ENCODE measurements at regions not wholly inside any gene's neighbourhood (a gene's known extent, or its start where the extent isn't known, plus 50 kb on each side); places are given as distances from the start of the nearest gene placed in this dataset.

DNA sequence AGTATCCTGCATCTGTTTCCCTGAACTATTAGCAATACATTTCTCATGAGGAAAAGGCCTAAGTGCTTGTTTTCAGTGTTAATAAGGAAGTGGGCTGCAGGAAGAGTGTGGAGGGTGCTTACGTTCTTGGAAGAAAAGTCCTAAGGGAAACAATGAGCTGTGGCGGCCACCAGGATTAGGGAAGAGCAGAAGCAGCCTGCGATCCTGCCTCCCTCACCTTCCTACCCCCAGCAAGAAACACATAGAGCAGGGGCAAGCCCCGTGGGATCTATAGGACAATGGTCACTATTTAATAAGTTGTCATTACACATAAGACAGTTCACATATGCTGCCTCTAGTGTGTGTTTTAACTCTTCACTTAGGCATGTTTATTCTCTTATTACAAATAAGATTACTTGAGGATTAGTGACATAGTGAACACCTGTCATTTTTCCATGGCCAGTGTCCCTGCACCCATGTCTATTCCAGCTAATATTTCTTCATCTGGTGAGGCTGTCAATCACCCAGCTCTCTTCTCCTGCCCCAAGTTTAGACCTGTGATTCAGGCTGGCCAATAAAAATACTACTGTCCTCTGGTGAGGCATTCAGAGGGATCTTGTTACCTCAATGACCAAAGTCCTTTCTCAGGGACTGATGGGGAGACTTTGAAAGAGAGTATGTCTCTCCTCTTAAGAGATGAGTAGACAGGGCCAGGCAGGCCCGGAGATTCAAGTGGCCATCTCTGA, 510.9 kb upstream of the CELF4 start:
- DNase-seq (ENCODE audit: low read depth in 6 of 9, low spot score in 9 of 9) = no peak
- no peak overlapping the region for H3K4me3 ChIP-seq (ENCODE audit: low read length in 2 of 2)
- no peaks in the 10 kb centered on the region for H3K9me3 ChIP-seq (ENCODE audit: control insufficient read depth in 2 of 2, insufficient read depth in 1 of 2, low read length in 1 of 2)
- H3K4me1 ChIP-seq (ENCODE audit: control insufficient read depth in 2 of 2, insufficient read depth in 2 of 2, low read length in 2 of 2) = no peaks in the 10 kb centered on the region
- WGBS = 90% methylated on average over 5 of the region's 5 CpGs
- H3K27ac ChIP-seq (ENCODE audit: low read depth in 1 of 2, low read length in 1 of 2) = no peak overlapping the region
- H3K27me3 ChIP-seq (ENCODE audit: control insufficient read depth in 2 of 2, insufficient read depth in 1 of 2, low read length in 1 of 2) = no peaks in the 10 kb centered on the region
- H3K36me3 ChIP-seq (ENCODE audit: control insufficient read depth in 2 of 2, insufficient read depth in 2 of 2, low read length in 1 of 2) = no peaks in the 10 kb centered on the region

DNA sequence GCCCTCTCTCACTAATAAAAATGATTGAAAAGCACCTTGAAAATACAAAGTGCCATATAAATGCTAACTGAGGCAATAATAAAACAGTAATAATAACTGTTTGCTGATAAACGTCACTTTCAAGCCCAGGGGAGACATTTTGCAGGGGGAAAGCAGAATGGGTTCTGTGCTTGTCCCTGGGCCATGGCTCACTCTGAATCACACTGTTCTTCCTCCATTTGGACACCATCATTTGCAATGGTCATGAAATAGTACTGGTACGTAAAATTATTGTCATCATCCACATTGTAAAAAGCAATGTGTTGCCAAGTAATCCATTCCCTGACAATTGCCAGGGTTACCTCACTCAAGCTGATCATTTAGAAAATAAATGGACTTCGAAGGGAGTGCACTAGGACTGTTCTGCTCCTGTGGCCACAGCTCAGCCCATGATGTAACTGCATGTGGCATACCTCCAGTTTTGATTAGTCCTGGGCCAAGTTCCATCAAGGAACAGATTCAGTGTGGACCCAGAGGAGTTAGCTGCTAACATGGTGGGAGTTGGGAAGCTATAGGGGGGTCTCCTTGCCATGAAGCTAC, 508.8 kb upstream of the CELF4 start:
- no peak overlapping the region for H3K4me3 ChIP-seq (ENCODE audit: low read length in 2 of 2)
- no peaks in the 10 kb centered on the region for H3K4me1 ChIP-seq (ENCODE audit: control insufficient read depth in 2 of 2, insufficient read depth in 2 of 2, low read length in 2 of 2)
- 85% methylated on average over 3 of the region's 3 CpGs for WGBS
- DNase-seq (ENCODE audit: low read depth in 6 of 9, low spot score in 9 of 9) = no peak
- H3K9me3 ChIP-seq (ENCODE audit: control insufficient read depth in 2 of 2, insufficient read depth in 1 of 2, low read length in 1 of 2) = no peaks in the 10 kb centered on the region
- H3K27me3 ChIP-seq (ENCODE audit: control insufficient read depth in 2 of 2, insufficient read depth in 1 of 2, low read length in 1 of 2) = no peaks in the 10 kb centered on the region
- no peak overlapping the region for H3K27ac ChIP-seq (ENCODE audit: low read depth in 1 of 2, low read length in 1 of 2)
- H3K36me3 ChIP-seq (ENCODE audit: control insufficient read depth in 2 of 2, insufficient read depth in 2 of 2, low read length in 1 of 2) = no peaks in the 10 kb centered on the region

DNA sequence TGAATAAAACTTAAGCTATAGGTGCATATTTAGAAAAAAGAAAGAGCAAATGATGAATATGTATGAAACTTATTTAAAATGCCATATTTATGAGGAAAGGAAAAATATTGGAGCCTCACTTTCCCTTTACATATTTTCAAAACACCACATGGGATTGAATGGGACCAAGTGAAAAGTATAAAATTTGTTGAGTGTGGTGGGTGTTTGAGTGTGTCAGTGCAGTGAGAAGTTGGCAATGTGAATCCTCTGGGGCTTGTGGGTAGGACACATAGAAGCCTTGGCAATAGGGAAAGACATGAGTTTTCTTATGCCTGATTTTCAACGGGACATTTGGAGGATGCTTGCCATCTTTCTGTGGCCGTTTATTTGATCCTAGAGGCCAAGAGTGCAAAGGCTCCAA, 502.2 kb upstream of the CELF4 start:
- H3K9me3 ChIP-seq (ENCODE audit: control insufficient read depth in 2 of 2, insufficient read depth in 1 of 2, low read length in 1 of 2) = no peaks in the 10 kb centered on the region
- H3K27ac ChIP-seq (ENCODE audit: low read depth in 1 of 2, low read length in 1 of 2) = no peak overlapping the region
- no peak for DNase-seq (ENCODE audit: low read depth in 6 of 9, low spot score in 9 of 9)
- H3K27me3 ChIP-seq (ENCODE audit: control insufficient read depth in 2 of 2, insufficient read depth in 1 of 2, low read length in 1 of 2) = no peaks in the 10 kb centered on the region
- 92% methylated on average over 2 of the region's 2 CpGs for WGBS
- H3K4me1 ChIP-seq (ENCODE audit: control insufficient read depth in 2 of 2, insufficient read depth in 2 of 2, low read length in 2 of 2) = no peaks in the 10 kb centered on the region
- no peaks in the 10 kb centered on the region for H3K36me3 ChIP-seq (ENCODE audit: control insufficient read depth in 2 of 2, insufficient read depth in 2 of 2, low read length in 1 of 2)
- no peak overlapping the region for H3K4me3 ChIP-seq (ENCODE audit: low read length in 2 of 2)

DNA sequence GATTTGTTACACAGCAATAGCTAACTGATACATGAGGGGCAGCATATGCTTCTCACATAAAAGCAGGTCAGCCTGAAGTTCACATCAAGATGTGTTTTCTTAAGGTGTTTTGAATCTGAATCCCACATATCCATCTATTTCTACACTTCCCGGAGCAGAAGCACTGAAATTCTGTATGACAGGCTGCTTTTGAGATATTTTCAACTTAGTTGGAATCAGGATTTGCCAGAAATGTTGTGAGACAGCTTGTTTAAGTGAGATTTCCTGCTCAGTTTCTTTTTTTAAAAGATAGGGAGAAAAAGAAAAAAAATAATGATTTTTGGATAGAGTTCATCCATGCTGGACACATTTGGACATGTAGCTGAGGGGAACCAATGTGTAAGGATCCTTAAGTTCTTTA, 501.5 kb upstream of the CELF4 start:
- 87% methylated on average over 1 of the region's 1 CpG for WGBS
- no peaks in the 10 kb centered on the region for H3K27me3 ChIP-seq (ENCODE audit: control insufficient read depth in 2 of 2, insufficient read depth in 1 of 2, low read length in 1 of 2)
- no peak overlapping the region for H3K27ac ChIP-seq (ENCODE audit: low read depth in 1 of 2, low read length in 1 of 2)
- H3K4me1 ChIP-seq (ENCODE audit: control insufficient read depth in 2 of 2, insufficient read depth in 2 of 2, low read length in 2 of 2) = no peaks in the 10 kb centered on the region
- H3K9me3 ChIP-seq (ENCODE audit: control insufficient read depth in 2 of 2, insufficient read depth in 1 of 2, low read length in 1 of 2) = no peaks in the 10 kb centered on the region
- H3K4me3 ChIP-seq (ENCODE audit: low read length in 2 of 2) = no peak overlapping the region
- no peaks in the 10 kb centered on the region for H3K36me3 ChIP-seq (ENCODE audit: control insufficient read depth in 2 of 2, insufficient read depth in 2 of 2, low read length in 1 of 2)
- DNase-seq (ENCODE audit: low read depth in 6 of 9, low spot score in 9 of 9) = no peak

DNA sequence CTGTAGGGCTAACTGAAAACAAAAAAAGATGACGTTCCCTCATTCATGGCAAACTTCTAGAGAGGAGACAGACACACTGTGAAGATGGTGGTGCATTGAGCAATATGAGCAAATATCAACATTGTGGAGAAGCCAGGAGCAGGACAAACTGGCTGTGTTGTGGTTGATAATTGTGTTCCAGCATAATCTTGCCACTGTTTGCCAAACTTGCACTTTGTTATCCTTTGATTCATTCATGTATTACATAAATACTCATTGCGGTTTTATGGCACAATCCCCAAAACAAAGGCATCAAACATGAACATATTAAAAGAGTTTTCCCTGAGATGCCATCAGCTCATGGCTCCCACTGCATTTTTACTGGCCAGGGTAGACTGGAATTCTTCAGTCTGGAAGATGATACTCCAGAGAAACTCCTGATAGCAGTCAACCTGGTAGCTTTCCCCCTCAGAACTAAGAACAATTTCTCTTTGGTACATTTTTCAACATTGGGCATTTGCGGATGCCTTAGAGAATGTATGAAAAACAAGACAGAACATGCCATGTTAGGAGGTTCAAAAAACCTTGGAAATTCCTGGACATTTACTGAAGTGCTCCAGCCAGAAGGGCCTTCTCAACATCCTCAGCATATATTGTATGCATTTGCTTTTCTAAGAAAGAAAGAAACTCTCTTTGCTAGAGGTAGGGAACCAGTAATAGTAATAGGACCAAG, 487.4 kb upstream of the CELF4 start:
- Histone ChIP-seq H3K36me3 (ENCODE audit: control insufficient read depth in 2 of 2, insufficient read depth in 2 of 2, low read length in 1 of 2) (no peaks in the 10 kb centered on the region), H3K4me3 (ENCODE audit: low read length in 2 of 2) (no peak overlapping the region), H3K4me1 (ENCODE audit: control insufficient read depth in 2 of 2, insufficient read depth in 2 of 2, low read length in 2 of 2) (no peaks in the 10 kb centered on the region), H3K27me3 (ENCODE audit: control insufficient read depth in 2 of 2, insufficient read depth in 1 of 2, low read length in 1 of 2) (no peaks in the 10 kb centered on the region), H3K9me3 (ENCODE audit: control insufficient read depth in 2 of 2, insufficient read depth in 1 of 2, low read length in 1 of 2) (no peaks in the 10 kb centered on the region), H3K27ac (ENCODE audit: low read depth in 1 of 2, low read length in 1 of 2) (no peak overlapping the region)
- DNase-seq (ENCODE audit: low read depth in 6 of 9, low spot score in 9 of 9) = no peak
- 94% methylated on average over 3 of the region's 3 CpGs for WGBS

DNA sequence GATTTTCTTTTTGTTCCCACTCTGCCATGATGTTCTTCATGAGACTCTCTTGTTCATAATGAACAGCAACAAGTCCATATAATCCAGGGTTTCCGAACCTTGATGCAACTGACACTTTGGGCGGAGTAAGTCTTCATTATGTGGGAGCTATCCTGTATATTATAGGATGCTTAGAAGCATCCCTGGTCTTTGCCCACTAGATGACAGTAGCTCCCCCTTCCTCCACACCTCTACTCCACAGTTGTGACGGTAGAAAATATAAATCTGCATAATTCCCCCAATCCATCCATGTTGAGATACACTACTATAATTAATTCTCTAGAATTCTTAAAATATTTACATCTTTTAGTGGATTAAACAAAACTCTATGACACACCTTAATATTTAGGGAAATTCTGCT, 482.2 kb upstream of the CELF4 start:
- 87% methylated on average over 3 of the region's 3 CpGs for WGBS
- Histone ChIP-seq H3K27me3 (ENCODE audit: control insufficient read depth in 2 of 2, insufficient read depth in 1 of 2, low read length in 1 of 2) (no peaks in the 10 kb centered on the region), H3K36me3 (ENCODE audit: control insufficient read depth in 2 of 2, insufficient read depth in 2 of 2, low read length in 1 of 2) (no peaks in the 10 kb centered on the region), H3K4me3 (ENCODE audit: low read length in 2 of 2) (no peak overlapping the region), H3K27ac (ENCODE audit: low read depth in 1 of 2, low read length in 1 of 2) (no peak overlapping the region), H3K9me3 (ENCODE audit: control insufficient read depth in 2 of 2, insufficient read depth in 1 of 2, low read length in 1 of 2) (no peaks in the 10 kb centered on the region), H3K4me1 (ENCODE audit: control insufficient read depth in 2 of 2, insufficient read depth in 2 of 2, low read length in 2 of 2) (no peaks in the 10 kb centered on the region)
- no peak for DNase-seq (ENCODE audit: low read depth in 6 of 9, low spot score in 9 of 9)

DNA sequence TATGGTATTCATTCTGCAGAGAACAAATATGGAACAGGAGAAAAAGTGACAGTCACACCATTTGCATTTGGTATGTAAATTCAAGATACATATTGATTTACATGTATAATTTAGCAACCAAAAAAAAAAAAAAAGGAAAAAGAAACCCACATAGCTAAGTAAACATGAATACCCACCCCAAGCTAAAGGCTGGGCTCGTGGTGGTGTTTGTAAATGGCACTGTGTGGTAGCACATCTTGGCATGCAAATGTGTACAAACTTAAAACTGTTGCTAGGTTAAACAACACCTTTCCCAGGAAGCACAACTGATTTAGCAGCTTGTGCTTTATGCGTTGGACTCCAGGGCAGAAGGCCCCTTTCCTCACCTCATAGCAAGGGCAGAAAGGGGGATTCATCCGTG, 481.1 kb upstream of the CELF4 start:
- H3K36me3 ChIP-seq (ENCODE audit: control insufficient read depth in 2 of 2, insufficient read depth in 2 of 2, low read length in 1 of 2) = no peaks in the 10 kb centered on the region
- 89% methylated on average over 3 of the region's 3 CpGs for WGBS
- no peak overlapping the region for H3K4me3 ChIP-seq (ENCODE audit: low read length in 2 of 2)
- H3K27me3 ChIP-seq (ENCODE audit: control insufficient read depth in 2 of 2, insufficient read depth in 1 of 2, low read length in 1 of 2) = no peaks in the 10 kb centered on the region
- no peak overlapping the region for H3K27ac ChIP-seq (ENCODE audit: low read depth in 1 of 2, low read length in 1 of 2)
- no peak for DNase-seq (ENCODE audit: low read depth in 6 of 9, low spot score in 9 of 9)
- no peaks in the 10 kb centered on the region for H3K9me3 ChIP-seq (ENCODE audit: control insufficient read depth in 2 of 2, insufficient read depth in 1 of 2, low read length in 1 of 2)
- H3K4me1 ChIP-seq (ENCODE audit: control insufficient read depth in 2 of 2, insufficient read depth in 2 of 2, low read length in 2 of 2) = no peaks in the 10 kb centered on the region

DNA sequence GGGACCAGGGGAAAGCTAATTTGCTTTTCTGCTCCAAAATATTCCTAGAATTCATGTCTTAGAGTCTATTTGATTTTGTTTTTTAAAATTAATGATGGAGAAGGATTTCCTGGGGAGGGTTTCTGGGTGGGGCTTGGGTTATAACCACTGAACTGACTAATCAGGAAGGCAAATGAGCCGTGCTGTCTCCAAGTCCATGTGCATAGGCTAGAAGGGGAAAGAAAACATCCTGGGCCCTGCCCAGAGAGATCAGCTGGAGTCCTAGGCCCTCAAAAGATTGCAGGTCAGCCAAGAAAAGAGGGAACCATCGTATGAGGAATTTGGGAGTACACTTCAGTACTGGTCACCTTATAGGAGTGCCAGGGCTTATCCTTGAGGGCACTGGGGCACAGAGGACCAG, 480.2 kb upstream of the CELF4 start:
- no peaks in the 10 kb centered on the region for H3K9me3 ChIP-seq (ENCODE audit: control insufficient read depth in 2 of 2, insufficient read depth in 1 of 2, low read length in 1 of 2)
- 85% methylated on average over 2 of the region's 2 CpGs for WGBS
- H3K4me3 ChIP-seq (ENCODE audit: low read length in 2 of 2) = no peak overlapping the region
- H3K27me3 ChIP-seq (ENCODE audit: control insufficient read depth in 2 of 2, insufficient read depth in 1 of 2, low read length in 1 of 2) = no peaks in the 10 kb centered on the region
- no peaks in the 10 kb centered on the region for H3K36me3 ChIP-seq (ENCODE audit: control insufficient read depth in 2 of 2, insufficient read depth in 2 of 2, low read length in 1 of 2)
- no peak for DNase-seq (ENCODE audit: low read depth in 6 of 9, low spot score in 9 of 9)
- H3K4me1 ChIP-seq (ENCODE audit: control insufficient read depth in 2 of 2, insufficient read depth in 2 of 2, low read length in 2 of 2) = no peaks in the 10 kb centered on the region
- no peak overlapping the region for H3K27ac ChIP-seq (ENCODE audit: low read depth in 1 of 2, low read length in 1 of 2)

DNA sequence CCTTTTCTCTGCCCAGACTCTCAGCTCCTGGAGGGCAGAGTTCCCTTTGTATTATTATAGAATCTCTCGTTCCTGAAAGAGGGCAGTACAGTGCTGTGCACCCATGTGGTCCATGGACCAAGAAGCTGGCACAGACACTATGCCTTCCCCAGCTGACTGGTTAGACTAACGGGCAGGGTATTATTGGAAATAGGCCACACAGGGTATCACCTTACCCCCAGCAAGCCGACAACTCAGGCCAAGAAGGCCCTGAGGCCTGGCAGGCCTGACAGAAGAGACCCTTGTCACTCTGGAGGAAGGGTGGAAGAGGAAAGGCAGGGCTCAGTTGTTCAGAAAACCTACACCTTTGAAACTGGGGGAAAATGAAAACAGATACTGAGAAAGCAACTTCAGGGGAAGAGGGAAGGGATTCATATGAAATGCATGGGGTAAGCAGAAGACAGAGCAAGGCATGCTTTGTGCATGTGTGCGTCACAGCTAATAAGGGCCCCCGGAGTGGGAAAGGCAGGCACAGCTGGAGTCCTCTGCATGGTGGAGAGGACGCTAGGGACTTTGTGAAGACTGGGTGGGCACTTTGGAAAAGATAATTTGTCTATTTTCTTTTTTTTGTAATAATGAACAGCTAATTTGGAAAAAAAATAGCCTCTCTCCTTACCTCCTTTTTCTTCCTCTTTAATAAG, 476.8 kb upstream of the CELF4 start:
- no peaks in the 10 kb centered on the region for H3K9me3 ChIP-seq (ENCODE audit: control insufficient read depth in 2 of 2, insufficient read depth in 1 of 2, low read length in 1 of 2)
- no peaks in the 10 kb centered on the region for H3K36me3 ChIP-seq (ENCODE audit: control insufficient read depth in 2 of 2, insufficient read depth in 2 of 2, low read length in 1 of 2)
- no peak overlapping the region for H3K4me3 ChIP-seq (ENCODE audit: low read length in 2 of 2)
- no peaks in the 10 kb centered on the region for H3K4me1 ChIP-seq (ENCODE audit: control insufficient read depth in 2 of 2, insufficient read depth in 2 of 2, low read length in 2 of 2)
- 90% methylated on average over 6 of the region's 6 CpGs for WGBS
- H3K27ac ChIP-seq (ENCODE audit: low read depth in 1 of 2, low read length in 1 of 2) = no peak overlapping the region
- no peak for DNase-seq (ENCODE audit: low read depth in 6 of 9, low spot score in 9 of 9)
- no peaks in the 10 kb centered on the region for H3K27me3 ChIP-seq (ENCODE audit: control insufficient read depth in 2 of 2, insufficient read depth in 1 of 2, low read length in 1 of 2)

Data from thymus (tissue), 11 donors.